ENCODE measurements at regions not wholly inside any gene's neighbourhood (a gene's known extent, or its start where the extent isn't known, plus 50 kb on each side); places are given as distances from the start of the nearest gene placed in this dataset.

DNA sequence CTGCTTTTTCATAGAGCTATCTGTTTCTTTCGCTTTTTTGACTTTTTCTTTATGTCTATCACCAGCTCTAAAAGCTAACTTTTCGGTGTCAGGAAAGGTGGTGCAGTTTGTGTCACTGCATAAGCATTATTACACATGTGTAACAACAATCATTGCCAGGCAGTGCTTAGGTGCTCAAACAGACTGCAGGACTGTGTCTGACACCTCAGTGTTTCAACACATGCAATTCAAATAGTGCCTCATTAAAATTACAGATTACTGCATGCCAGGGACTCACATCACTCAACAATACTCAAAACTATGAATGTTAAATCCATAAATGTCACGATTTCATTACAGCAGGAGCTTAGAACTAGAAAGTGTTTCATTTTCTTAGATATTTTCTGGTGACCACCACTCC is 265.3 kb upstream of the SMIM30 start:
- Histone ChIP-seq H3K4me3 (no peak overlapping the region), H3K27me3 (no peaks in the 10 kb centered on the region), H3K27ac (no peak overlapping the region), H3K4me1 (no peaks in the 10 kb centered on the region), H3K36me3 (no peaks in the 10 kb centered on the region), H3K9me3 (no peaks in the 10 kb centered on the region)
- in situ Hi-C loops (cut with MboI; ENCODE audit: low pct_ligation_motif_present in 1 of 4, low pct_unique_long_range_greater_than_20kb in 1 of 4, low sequenced_read_pairs in 3 of 4) (no loop called here), intact Hi-C loops (cut with DNase I; ENCODE audit: low total_unique reads) (no loop called here)
- no peak for DNase-seq
- TF ChIP-seq POLR2A (IDR thresholded peaks at IDR 0.05) = no peak
- no peak for TF ChIP-seq EP300 (IDR thresholded peaks at IDR 0.05; ENCODE audit: low read depth)
- no peak for TF ChIP-seq POLR2AphosphoS5 (IDR thresholded peaks at IDR 0.05)
- TF ChIP-seq, protein P1, sequence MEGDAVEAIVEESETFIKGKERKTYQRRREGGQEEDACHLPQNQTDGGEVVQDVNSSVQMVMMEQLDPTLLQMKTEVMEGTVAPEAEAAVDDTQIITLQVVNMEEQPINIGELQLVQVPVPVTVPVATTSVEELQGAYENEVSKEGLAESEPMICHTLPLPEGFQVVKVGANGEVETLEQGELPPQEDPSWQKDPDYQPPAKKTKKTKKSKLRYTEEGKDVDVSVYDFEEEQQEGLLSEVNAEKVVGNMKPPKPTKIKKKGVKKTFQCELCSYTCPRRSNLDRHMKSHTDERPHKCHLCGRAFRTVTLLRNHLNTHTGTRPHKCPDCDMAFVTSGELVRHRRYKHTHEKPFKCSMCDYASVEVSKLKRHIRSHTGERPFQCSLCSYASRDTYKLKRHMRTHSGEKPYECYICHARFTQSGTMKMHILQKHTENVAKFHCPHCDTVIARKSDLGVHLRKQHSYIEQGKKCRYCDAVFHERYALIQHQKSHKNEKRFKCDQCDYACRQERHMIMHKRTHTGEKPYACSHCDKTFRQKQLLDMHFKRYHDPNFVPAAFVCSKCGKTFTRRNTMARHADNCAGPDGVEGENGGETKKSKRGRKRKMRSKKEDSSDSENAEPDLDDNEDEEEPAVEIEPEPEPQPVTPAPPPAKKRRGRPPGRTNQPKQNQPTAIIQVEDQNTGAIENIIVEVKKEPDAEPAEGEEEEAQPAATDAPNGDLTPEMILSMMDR (IDR thresholded peaks at IDR 0.05) = no peak
- WGBS, 2 donors (ENCODE audit: low coverage in 1 of 2) = 50 to 70% methylated on average over 3 of the region's 3 CpGs

DNA sequence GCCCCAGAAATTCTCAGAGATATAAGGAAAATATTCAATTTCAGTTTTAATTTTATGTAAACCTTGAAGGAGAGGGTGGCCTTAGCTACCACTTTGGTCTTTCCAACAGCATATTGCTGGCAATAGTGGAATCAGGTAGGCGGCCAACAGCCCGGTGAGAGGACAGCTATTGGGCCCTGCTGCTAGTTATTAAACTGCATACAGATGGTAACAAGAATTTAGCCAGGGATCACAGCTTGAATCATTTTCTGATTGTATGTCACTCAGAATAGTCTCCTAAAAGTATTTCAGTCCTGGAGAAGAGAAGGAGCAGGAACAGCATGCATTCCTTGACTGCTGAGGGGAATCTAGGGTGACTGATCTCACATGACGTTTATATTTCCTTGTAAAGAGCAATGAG is 261.4 kb upstream of the SMIM30 start:
- Histone ChIP-seq H3K9me3 (no peaks in the 10 kb centered on the region), H3K4me3 (no peak overlapping the region), H3K27ac (no peak overlapping the region), H3K4me1 (no peaks in the 10 kb centered on the region), H3K36me3 (no peaks in the 10 kb centered on the region), H3K27me3 (no peaks in the 10 kb centered on the region)
- in situ Hi-C loops (cut with MboI; ENCODE audit: low pct_ligation_motif_present in 1 of 4, low pct_unique_long_range_greater_than_20kb in 1 of 4, low sequenced_read_pairs in 3 of 4) = no loop called here
- no peak for DNase-seq
- intact Hi-C loops (cut with DNase I; ENCODE audit: low total_unique reads) = no loop called here
- TF ChIP-seq, protein P1 (IDR thresholded peaks at IDR 0.05) = no peak
- TF ChIP-seq POLR2A (IDR thresholded peaks at IDR 0.05) (no peak), POLR2AphosphoS5 (IDR thresholded peaks at IDR 0.05) (no peak), EP300 (IDR thresholded peaks at IDR 0.05; ENCODE audit: low read depth) (no peak)
- 87 to 100% methylated on average over 2 to 3 of the region's 3 CpGs for whole genome bisulfite sequencing, 2 donors (ENCODE audit: low coverage in 1 of 2)

DNA sequence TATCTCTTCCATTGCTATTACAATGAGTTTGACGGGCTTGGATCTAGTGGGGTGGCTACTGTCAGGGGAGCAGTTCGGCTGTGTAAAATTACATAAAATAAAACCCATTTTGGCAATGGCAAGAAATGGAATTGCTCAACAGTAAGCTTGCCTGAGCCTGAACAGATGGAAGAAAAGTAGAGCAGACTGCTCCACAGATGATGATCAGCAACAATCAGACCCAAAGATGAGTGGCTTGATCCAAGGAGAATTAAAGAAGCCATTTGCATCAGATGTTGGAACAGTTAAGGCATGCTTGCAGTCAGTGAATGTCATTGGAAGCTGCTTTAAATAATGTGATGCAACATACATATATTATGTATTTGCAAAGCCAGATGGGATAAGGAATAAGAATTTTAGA is 256.6 kb upstream of the SMIM30 start:
- Histone ChIP-seq H3K27me3 (no peaks in the 10 kb centered on the region), H3K27ac (no peak overlapping the region), H3K4me3 (no peak overlapping the region), H3K36me3 (no peaks in the 10 kb centered on the region), H3K9me3 (no peaks in the 10 kb centered on the region), H3K4me1 (no peaks in the 10 kb centered on the region)
- TF ChIP-seq POLR2AphosphoS5 (IDR thresholded peaks at IDR 0.05) = no peak
- TF ChIP-seq POLR2A (IDR thresholded peaks at IDR 0.05) = no peak
- TF ChIP-seq EP300 (IDR thresholded peaks at IDR 0.05; ENCODE audit: low read depth) = no peak
- TF ChIP-seq, protein P1 (IDR thresholded peaks at IDR 0.05) = no peak
- WGBS, 2 donors (ENCODE audit: low coverage in 1 of 2) = 61% methylated on average over 2 of the region's 2 CpGs; no CpG with 5 or more reads in 1 of the 2 donors
- DNase-seq = no peak
- in situ Hi-C loops (cut with MboI; ENCODE audit: low pct_ligation_motif_present in 1 of 4, low pct_unique_long_range_greater_than_20kb in 1 of 4, low sequenced_read_pairs in 3 of 4) (no loop called here), intact Hi-C loops (cut with DNase I; ENCODE audit: low total_unique reads) (no loop called here)

DNA sequence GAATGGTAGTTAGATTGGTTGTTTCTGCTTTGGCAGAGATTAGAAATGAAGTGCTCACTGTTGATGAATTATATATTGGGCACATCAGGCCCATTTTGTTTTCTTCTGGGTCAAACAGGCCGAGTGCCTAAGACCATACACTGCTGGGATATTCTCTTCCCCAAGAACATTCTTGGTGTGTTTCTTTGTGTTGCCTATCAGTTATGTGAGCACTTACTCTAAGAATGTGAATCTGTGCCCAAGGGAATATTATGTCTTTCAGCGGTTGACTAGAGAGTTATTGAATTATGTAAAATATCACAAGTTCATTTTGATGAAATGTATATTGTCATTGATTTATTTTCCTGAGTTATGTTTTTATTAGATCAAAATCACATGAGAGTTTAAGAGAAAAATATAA is 255.5 kb upstream of the SMIM30 start:
- Histone ChIP-seq H3K27me3 (no peaks in the 10 kb centered on the region), H3K36me3 (no peaks in the 10 kb centered on the region), H3K27ac (no peak overlapping the region), H3K4me1 (no peaks in the 10 kb centered on the region), H3K4me3 (no peak overlapping the region), H3K9me3 (no peaks in the 10 kb centered on the region)
- TF ChIP-seq POLR2A (IDR thresholded peaks at IDR 0.05) (no peak), POLR2AphosphoS5 (IDR thresholded peaks at IDR 0.05) (no peak), EP300 (IDR thresholded peaks at IDR 0.05; ENCODE audit: low read depth) (no peak)
- TF ChIP-seq, protein P1 (IDR thresholded peaks at IDR 0.05) = no peak
- WGBS, 2 donors (ENCODE audit: low coverage in 1 of 2) = 61 to 62% methylated on average over 2 of the region's 2 CpGs
- in situ Hi-C loops (cut with MboI; ENCODE audit: low pct_ligation_motif_present in 1 of 4, low pct_unique_long_range_greater_than_20kb in 1 of 4, low sequenced_read_pairs in 3 of 4) (no loop called here), intact Hi-C loops (cut with DNase I; ENCODE audit: low total_unique reads) (no loop called here)
- no peak for DNase-seq

Data from transverse colon (tissue), 4 donors.